Thoracic aorta (tissue), 2 donors: ENCODE measurements at regions not wholly inside any gene's neighbourhood (a gene's known extent, or its start where the extent isn't known, plus 50 kb on each side); places are given as distances from the start of the nearest gene placed in this dataset.

Source experiments
- ATAC-seq: fragments of 150-250 bp; one replicate; pipeline ENCODE4 v1.8.0; 2017; ENCODE audit warnings: low read depth; ENCODE audit not compliant: insufficient number of reproducible peaks, low FRiP score
- DNase-seq: peaks from one replicate; pipeline ENCODE4 v3.0.0-alpha.2; 2020; ENCODE audit warnings: low spot score
- H3K27ac ChIP-seq, 2 donors: fragments of 200-600 bp; sonication (generic); 1 replicate in 1 of 2; 2 replicates in 1 of 2; pipeline ENCODE4 v1.5.1; 2016; ENCODE audit warnings: mild to moderate bottlenecking in 2 of 2, moderate library complexity in 2 of 2
- H3K27me3 ChIP-seq: fragments of 200-600 bp; sonication (generic); replicated peaks from 2 replicates; pipeline ENCODE4 v1.6.0; 2016; ENCODE audit warnings: mild to moderate bottlenecking; ENCODE audit not compliant: insufficient read depth
- H3K36me3 ChIP-seq: fragments of 200-600 bp; sonication (generic); one replicate; pipeline ENCODE4 v1.5.1; 2016
- H3K4me1 ChIP-seq, 2 donors: fragments of 200-600 bp; sonication (generic); 1 replicate in 1 of 2; 2 replicates in 1 of 2; pipeline versions ENCODE4 v1.5.1 to v1.6.0; 2016; ENCODE audit warnings: low read depth in 2 of 2, mild to moderate bottlenecking in 1 of 2; ENCODE audit not compliant: control insufficient read depth in 1 of 2
- H3K4me3 ChIP-seq: fragments of 200-600 bp; sonication (generic); 2 replicates; pipeline ENCODE4 v1.5.1; 2016; ENCODE audit warnings: mild to moderate bottlenecking
- H3K9me3 ChIP-seq: fragments of 200-600 bp; sonication (generic); 2 replicates; pipeline ENCODE4 v1.5.1; 2016
- CTCF ChIP-seq: fragments of 200-600 bp; sonication (generic); IDR thresholded peaks from one replicate; pipeline ENCODE4 v1.5.1; 2019; ENCODE audit warnings: antibody characterized with exemption

- H3K27me3 ChIP-seq, result no peaks in the 10 kb centered on the region
- H3K36me3 ChIP-seq, result no peaks in the 10 kb centered on the region
- no peaks in the 10 kb centered on the region for H3K4me1 ChIP-seq
- no peak overlapping the region for H3K27ac ChIP-seq
- DNase-seq (no peak), ATAC-seq (no peak)
- TF ChIP-seq CTCF, result no peak
- H3K4me3 ChIP-seq, result no peak overlapping the region
- H3K9me3 ChIP-seq, result no peaks in the 10 kb centered on the region
Measured at GRCh38 chr2:234296991-234297390, 199.9 kb downstream of the ARL4C start.

GRCh38 chr2:234293973-234294372 is 202.9 kb downstream of the ARL4C start:
- H3K4me3 ChIP-seq, result no peak overlapping the region
- no peaks in the 10 kb centered on the region for H3K36me3 ChIP-seq
- TF ChIP-seq CTCF, result no peak
- no peaks in the 10 kb centered on the region for H3K9me3 ChIP-seq
- ATAC-seq (no peak), DNase-seq (no peak)
- H3K4me1 ChIP-seq, result peaks cover 0 to 3% of the 10 kb centered on the region in 2 donors
- no peak overlapping the region for H3K27ac ChIP-seq
- H3K27me3 ChIP-seq, result no peaks in the 10 kb centered on the region

- no peaks in the 10 kb centered on the region for H3K9me3 ChIP-seq
- no peaks in the 10 kb centered on the region for H3K36me3 ChIP-seq
- no peak for ATAC-seq
- no peak overlapping the region for H3K4me3 ChIP-seq
- DNase-seq, result no peak
- no peak overlapping the region for H3K27ac ChIP-seq
- H3K4me1 ChIP-seq, result peaks cover 0 to 3% of the 10 kb centered on the region in 2 donors
- H3K27me3 ChIP-seq, result no peaks in the 10 kb centered on the region
- no peak for TF ChIP-seq CTCF
Measured at GRCh38 chr2:234292962-234293243, 204.0 kb downstream of the ARL4C start.

GRCh38 chr2:234292205-234292961 is 204.5 kb downstream of the ARL4C start:
- DNase-seq, result no peak
- no peak overlapping the region for H3K27ac ChIP-seq
- no peaks in the 10 kb centered on the region for H3K9me3 ChIP-seq
- no peak overlapping the region for H3K4me3 ChIP-seq
- H3K27me3 ChIP-seq, result no peaks in the 10 kb centered on the region
- no peaks in the 10 kb centered on the region for H3K36me3 ChIP-seq
- TF ChIP-seq CTCF, result no peak
- ATAC-seq, result no peak
- H3K4me1 ChIP-seq, result peaks cover 0 to 3% of the 10 kb centered on the region in 2 donors

DNA sequence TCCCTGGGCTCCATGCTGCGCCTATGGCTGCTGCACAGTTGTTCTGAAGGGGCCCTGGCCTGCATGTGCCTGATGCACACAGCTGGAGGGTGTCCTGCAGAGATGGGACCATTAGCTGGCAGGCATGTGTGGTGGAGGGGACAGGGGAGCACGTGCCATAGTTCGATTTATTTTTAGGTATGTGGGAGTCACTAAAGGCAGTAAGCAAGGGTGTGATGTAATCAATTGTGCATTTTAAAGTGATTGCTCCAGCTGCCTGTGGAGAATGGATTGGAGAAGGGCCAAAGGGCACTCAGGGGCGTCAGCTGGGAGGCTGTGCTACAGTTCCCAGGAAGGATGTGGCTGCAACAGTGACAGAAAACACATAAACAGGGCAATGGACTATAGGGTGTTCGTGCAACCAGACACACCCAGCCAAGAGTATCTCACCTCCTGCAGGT is 205.1 kb downstream of the ARL4C start:
- Histone ChIP-seq H3K9me3 (no peaks in the 10 kb centered on the region), H3K27ac (no peak overlapping the region), H3K4me1 (peaks cover 0 to 3% of the 10 kb centered on the region in 2 donors), H3K27me3 (no peaks in the 10 kb centered on the region), H3K4me3 (no peak overlapping the region), H3K36me3 (no peaks in the 10 kb centered on the region)
- TF ChIP-seq CTCF, result no peak
- peak; percentile 18 for ATAC-seq
- DNase-seq, result no peak
